ENCODE measurements at regions not wholly inside any gene's neighbourhood (a gene's known extent, or its start where the extent isn't known, plus 50 kb on each side); places are given as distances from the start of the nearest gene placed in this dataset.
"Not testable (repeated sequence)": the region's sequence is repeated elsewhere in the genome, so short reads cannot be mapped to it uniquely, and the experiment has no call there.

DNA sequence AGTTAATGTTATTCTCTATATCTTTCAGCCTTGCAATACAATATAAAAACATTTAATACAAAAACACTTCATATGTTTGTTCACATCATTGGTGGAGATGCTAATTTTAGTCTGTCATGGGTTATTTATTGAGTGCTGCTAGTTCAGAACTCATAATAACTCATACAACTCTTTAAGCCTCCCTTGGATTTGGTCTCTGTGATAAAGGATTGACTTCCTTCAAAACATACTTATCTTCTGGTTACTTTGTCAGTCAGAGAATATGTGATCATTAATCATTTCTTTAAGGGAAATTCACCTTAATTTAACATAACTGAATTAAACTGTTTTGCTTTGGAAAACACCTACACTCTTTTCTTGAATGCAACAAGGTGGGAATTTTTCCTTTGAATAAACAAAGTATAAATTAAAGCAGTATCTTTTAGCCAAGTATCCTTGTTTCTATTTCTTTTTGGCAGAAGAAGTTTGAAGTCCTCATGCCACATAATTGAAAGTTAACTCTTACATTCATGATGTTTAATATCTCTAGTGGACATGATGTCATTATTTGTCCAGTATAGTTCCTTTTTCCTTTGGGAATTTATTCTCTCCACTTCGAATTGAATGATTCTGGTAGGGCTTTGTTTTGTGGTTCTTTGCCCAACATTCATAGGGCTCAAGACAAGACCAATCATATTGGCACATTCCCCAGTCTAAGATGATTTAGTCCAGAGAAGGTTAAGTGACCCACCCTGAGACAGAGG lies 133.2 kb upstream of the CENPW start:
- DNase-seq: no peak

DNA sequence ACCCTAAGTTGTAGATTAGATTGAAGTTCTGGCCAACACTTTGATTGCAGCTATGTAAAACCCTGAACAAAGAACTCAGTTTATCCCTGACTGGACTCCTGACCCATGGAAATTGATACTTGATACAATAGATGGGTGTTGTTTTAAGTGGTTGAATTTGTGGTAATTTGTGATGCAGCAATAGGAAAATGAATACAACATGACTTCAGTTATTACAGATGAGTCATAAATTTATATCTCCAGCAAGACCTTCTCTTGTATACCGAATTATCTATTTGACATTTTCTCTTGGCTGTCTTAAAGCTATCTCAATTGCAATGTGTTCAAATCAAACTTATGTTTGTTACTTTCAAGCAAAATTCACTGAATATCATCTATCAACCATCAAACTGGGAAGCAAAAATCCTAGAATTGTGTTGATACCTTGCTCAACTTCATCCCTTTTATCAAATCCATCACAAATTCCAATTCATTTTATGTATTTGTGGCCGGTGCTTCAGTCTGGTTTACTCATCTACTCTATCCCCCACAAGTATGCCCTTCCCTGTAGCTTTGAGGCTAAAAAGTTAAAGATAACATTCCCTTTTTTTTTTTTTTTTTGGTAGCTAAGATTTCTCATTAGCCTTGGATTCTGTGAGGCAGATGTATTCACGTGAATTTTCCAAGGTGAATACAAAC lies 129.4 kb upstream of the CENPW start:
- no peak for DNase-seq

DNA sequence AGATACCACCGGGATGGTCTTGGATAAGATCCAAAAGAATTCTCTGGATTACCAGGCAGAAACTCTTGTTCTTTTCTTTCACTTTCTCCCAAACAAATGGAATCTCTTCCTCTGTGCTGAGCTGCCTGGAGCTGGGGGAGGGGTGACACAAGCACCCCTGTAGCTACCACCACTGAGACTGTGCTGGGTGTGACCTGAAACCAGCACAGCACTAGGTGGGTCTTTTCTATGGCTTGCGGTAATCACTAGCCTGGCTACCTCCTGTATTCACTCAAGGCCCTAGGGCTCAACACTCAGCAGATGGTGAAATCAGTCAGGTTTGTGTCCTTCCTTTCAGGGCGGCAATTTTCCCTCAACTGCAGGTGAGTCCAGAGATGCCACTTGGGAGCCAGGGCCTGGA lies 122.4 kb upstream of the CENPW start:
- DNase-seq: no peak

DNA sequence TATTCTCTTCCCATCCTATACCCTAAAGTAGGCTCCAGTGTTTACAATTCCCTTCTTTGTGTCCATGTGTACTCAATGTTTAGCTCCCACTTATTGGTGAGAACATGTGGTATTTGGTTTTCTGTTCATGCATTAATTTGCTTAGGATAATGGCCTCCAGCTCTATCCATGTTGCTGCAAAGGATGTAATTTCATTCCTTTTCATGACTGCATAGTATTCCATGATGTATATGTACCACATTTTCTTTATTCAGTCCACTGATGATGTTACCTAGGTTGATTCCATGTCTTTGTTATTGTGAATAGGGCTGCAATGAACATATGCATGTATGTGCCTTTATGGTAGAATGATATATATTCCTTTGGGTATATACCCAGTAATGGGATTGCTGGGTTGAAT lies 119.0 kb upstream of the CENPW start:
- not testable (repeated sequence) for DNase-seq

DNA sequence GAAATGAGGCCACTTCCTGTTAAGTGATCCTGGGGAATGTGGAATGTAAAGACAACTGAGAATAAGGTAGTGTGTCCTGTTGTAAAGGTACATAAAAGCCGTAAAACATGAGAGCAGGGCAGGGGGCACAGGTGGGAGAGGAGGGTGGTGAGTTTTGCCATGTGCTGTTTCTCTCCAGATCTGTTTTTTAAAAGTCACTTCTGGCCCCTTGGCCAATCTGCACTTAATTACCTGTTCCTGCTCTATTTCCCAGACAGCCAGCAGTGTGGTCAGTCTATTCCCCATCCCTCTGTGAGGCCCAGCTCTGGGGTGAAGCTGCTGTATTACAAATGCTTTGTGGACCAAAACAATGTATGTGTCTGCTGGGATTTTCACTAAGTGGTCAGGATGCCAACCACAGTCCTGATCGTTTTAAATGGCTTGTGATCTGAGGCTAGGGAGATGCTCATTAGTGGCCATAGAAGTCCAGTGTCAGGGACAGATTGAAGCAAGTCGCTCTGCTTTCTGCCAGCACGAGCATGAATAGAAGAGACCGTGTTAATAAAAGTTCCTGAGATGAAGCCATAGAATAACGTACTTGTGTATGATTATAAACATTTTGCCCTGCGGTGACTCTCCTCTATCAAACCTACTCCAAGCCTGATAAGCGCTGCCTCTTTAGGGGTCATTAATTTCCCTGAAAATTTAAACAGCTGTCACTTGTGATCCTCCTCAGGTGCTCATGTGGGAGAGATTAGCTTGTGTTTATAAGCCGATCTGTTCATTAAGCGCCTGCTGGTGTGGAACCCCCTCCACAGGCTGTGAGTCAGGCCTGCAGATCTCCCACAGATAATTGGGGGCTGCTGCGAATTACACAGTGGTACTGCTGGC lies 111.8 kb upstream of the CENPW start:
- DNase-seq: no peak

DNA sequence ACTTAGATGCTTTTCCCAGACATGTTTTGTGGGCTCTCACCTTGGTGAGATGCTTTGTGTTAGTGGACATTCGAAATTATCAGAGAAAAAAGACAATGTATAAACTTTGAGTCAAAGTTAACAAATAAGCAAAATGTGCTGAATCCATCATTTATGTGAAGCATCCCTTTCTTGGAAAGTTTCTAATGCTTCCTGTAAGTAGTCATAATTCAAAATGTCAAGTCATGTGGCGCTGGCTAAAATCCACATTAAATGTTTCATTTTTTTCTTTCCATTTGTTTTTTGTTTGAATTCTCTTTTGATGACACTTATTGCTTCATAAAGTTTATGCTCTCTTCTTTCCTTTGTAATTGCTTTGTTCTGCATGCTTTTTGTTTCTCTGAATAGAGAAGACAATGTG lies 107.2 kb upstream of the CENPW start:
- no peak for DNase-seq

DNA sequence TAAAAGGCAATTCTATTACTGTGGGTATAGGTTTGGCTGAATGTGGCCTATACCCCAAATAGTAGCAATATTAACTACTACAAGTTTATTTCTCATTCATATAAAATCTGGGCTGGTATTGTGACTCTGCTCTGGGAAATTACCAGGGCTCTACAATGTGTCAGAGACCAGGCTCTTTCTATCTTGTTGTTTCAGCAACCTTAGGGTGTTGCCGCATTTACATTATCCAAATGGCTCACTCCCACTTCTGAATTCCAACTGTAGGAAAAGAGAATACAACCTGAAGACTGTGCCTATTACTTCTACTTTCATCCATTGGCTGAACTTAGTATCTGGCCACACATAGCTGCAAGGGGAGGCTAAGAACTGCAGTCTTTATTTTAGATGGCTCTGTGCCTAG lies 106.7 kb upstream of the CENPW start:
- no peak for DNase-seq

DNA sequence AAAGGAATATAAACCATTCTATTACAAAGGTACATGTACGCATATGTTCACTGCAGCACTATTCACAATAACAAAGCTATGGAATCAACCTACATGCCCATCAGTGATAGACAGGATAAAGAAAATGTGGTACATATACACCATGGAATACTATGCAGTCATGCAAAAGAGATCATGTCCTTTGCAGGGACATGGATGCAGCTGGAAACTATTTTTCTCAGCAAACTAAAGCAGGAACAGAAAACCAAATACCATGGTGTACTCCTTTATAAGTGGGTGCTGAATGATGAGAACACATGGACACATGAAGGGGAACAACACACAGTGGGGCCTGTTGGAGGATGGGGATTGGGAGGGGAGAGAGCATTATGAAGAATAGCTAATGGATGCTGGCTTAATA lies 104.6 kb upstream of the CENPW start:
- DNase-seq: no peak

DNA sequence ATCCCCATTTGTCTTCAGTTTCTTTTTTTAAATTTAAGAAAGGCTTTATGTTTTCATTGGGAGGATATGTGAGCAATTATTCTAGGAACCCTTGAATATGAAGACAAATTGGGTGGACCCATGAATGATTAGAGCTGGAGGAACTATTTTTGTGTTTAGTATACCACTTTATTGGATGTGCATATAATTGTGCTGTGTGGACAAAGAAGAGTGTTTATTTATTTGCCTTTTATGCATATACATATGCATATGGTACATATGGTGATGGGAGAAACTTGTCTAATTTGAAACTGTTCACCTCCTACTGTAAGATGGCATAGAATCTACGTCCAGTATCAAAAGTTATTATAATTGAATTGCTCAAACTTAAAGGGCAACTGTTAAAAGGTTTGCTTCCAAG lies 94.8 kb upstream of the CENPW start:
- DNase-seq: no peak

DNA sequence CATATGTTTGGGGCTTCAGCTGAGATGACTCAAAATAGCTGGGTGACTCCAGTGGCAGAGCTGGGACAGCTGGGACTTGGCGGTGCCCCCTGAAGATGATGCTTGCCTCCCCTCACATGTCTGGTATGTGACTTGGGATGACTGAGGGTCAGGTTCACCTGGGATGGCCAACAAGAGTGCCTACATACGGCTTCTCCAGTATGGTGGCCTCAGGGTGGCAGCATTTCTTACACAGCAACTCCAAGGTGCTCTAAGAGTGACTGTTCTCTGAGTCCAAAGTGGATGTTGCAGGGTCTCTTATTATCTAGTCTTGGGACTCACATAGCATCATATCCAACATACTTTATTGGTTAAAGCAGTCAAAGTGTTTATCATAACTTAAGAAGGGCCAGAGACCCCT lies 87.8 kb upstream of the CENPW start:
- no peak for DNase-seq

DNA sequence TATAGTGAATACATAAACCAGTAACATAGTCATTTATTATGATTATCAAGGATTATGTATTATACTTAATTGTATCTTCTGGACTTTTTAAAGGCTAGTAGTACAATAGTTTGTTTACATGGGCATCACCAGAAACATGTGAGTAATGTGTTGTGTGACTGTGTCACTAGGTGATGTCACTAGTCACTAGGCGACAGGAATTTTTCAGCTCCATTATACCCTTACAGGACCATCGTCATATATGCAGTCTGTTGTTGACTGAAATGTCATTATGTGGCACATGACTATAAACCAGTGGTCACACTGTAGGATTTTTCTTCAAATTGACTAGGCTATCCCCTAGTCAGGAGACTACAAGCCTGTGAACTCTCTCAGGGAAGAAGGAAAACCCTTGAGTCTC lies 86.5 kb upstream of the CENPW start:
- DNase-seq: no peak

DNA sequence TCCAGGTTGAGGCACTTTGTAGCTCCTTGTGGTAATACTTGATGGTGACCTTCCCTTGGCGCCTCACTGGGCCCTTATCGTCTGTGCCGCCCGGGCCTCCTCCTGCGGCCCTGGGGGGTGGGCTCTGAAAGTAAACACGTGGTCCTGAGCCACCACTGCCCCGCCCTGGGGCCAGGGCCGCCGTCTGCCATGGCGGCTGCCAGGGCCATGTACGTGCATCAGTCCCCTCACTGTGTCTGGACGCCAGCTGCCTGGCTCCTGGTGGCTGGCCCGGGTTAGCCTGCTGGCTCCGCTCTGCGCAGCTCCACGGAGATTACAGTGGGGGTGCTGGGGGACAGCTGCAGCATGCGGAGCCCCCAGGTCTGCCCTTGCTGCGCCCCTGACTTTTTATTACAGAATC lies 81.8 kb upstream of the CENPW start:
- DNase-seq: no peak

DNA sequence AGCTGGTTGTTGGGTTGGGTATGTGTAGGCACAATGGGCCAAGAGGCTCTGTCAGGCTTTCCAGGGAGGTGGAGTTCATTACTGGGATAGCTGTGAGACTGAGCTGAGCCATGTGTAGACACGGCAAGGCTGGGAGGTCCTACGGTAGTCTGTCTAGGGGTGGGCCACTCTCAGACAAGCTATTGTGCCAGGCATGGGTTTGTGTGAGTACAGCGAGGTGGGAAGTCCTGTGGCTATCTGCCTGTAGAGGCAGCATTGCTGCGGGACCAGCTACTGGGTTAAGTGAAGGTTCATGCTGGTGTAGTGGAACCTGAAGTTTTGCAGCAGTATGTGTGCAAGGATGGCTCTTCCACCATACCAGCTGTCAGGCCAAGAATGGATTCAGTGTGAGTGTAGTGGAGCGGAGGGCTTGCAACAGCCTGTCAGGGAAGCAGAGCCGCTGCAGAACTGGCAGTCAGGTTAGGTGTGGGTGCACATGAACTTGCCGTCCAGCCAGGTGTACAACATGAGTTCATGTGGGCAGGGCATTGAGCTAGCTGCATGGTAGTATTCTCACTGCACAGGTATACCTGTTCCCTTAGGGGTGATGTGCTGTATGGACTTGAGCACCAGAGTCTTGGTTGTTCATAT lies 78.0 kb upstream of the CENPW start:
- DNase-seq: no peak

DNA sequence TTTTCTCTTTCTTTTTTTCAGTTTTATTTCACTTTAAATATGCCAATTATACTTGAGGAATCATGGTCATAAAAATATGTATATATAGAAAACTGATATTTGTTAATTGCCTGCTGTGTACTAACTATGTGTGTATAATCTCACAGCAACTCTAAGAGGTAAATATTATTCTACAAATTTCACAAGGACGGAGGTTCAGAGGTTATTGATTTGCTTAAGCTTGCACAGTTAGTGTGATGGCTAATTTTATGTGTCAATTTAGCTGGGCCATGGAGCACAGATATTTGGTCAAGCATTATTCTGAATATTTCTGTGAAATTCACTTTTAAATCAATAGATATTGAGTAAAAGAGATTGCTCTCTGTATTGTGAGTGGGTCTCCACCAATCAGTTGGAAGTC lies 75.7 kb upstream of the CENPW start:
- DNase-seq: no peak

DNA sequence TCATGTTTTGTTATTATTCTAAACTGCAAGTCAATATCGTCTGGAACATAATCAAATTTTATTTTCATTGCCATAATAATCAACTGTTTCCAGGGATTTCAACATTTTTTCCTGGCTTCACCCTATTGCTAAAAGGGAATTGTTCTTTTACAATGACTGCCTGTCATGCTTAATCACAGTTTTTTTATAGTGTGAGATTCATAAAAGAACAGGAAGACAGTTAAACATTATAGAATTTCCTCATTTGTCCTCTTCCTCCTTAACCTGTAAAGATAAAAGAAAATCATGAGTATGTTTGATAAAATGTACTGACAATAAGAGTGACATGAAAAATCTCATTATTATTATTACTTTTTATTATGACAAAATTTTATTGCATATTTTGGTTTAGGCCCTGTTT lies 73.3 kb upstream of the CENPW start:
- no peak for DNase-seq

DNA sequence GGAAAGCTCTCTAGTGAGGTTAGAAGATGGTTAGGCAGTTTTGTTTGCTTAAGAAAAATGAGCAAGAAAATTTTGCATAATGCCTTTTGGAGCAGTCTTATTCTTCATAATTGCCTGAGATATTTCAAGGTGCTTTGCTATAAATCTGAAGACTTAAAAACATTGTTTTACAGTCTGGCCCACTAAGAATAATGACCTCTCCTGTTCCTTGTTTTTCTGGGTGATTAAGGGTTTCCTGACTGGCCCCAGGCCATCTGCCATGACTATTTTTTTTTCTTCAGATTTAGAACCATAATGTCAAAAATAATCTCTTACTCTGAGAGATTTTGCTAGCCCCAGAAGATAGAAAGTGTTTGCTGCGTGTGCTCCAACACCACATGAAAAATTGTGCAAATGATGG lies 72.3 kb upstream of the CENPW start:
- no peak for DNase-seq

DNA sequence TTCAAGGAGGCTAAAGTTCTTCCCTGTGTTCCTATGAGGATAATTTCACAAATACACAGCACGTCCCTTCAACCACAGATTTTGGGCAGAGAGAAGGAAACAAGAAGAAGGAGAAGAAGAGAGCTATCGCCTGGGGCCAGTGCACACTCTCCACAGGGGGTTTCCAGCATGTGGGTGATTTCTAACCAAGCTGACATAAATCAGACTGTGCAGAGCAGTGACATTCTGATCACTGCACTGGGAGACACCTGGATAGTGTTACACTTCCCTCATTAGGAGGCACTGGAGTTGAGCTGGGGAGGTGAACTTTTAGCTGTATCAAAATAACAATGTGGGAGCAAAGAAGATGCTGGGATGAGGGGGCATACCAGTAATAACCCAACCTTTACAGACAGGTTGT lies 71.8 kb upstream of the CENPW start:
- DNase-seq: no peak

DNA sequence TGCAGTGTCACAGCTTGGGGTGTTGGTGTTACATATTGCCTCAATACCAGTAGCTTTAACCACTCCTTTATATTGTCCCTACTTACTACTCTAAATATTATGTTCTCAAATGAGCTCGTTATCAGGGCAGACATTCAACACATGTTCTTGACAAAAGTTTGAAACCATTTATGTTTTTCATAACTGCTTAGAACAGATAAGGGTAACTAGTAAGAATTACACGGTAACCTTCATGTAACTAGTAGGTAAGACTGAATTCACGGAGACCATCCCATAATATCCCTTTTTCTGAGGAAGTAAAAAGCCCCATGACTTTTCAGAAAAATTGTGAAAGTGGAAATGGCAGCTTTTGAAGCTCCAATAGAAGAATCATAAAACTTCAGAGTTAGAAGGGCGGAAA lies 59.6 kb upstream of the CENPW start:
- DNase-seq: no peak

DNA sequence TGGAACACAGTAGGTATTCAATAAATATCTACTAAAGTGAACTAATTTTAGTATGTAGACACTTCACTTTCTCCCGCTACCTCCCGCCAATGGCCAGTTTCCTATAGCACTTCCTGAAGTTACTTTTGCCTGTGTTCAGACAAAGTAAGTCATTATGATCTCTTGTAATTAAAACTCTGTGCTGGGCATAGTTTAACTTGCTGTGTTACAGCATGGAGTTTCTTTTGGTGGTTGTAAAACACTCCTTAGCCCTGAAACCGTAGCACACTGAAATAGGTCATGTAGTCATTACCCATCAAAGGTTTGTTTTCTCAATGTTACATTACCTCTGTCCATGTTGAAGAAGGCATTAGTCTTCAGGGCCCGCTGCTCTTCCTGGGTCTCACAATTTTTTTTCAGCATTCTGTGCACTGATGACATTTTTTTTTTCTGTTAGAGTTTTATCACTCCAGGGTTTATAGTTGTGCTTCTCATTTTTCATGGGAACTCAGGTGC lies 54.0 kb upstream of the CENPW start:
- no peak for DNase-seq

Measured in CD4-positive, alpha-beta T cell treated with Interleukin-10 for 1 hour (primary cell).